GM23338 (cell line): ENCODE measurements at regions not wholly inside any gene's neighbourhood (a gene's known extent, or its start where the extent isn't known, plus 50 kb on each side); places are given as distances from the start of the nearest gene placed in this dataset.

ENCODE experiments used
- ATAC-seq: fragments of 200-7000 bp; cut with Tn5 transposase; 3 replicates; pipeline ENCODE4 v1.9.1; 2020
- DNase-seq: peaks from one replicate; pipeline ENCODE4 v3.0.0-alpha.2; 2015; ENCODE audit warnings: low spot score
- H2AFZ ChIP-seq: fragments of 200-600 bp; sonication (generic); 2 replicates; pipeline ENCODE4 v1.8.0; 2016; ENCODE audit warnings: antibody characterized with exemption, mild to moderate bottlenecking, moderate library complexity
- H3F3A ChIP-seq: fragments of 200-600 bp; sonication (generic); replicated peaks from 2 replicates; pipeline ENCODE4 v1.8.0; 2017; ENCODE audit warnings: antibody characterized with exemption, mixed run types, low read depth
- H3K27ac ChIP-seq: fragments of 200-600 bp; sonication (generic); 2 replicates; pipeline ENCODE4 v1.6.1; 2016; ENCODE audit warnings: low read depth
- H3K27me3 ChIP-seq: fragments of 200-600 bp; sonication (generic); 2 replicates; pipeline ENCODE4 v1.8.0; 2016; ENCODE audit warnings: mild to moderate bottlenecking, mixed run types, moderate library complexity; ENCODE audit not compliant: insufficient read depth
- H3K36me3 ChIP-seq: fragments of 200-600 bp; sonication (generic); 2 replicates; pipeline ENCODE4 v1.8.0; 2016; ENCODE audit warnings: mild to moderate bottlenecking; ENCODE audit not compliant: insufficient read depth
- H3K4me1 ChIP-seq: fragments of 200-600 bp; sonication (generic); 2 replicates; pipeline ENCODE4 v1.8.0; 2016; ENCODE audit warnings: mild to moderate bottlenecking, moderate library complexity; ENCODE audit not compliant: insufficient read depth
- H3K4me2 ChIP-seq: fragments of 200-600 bp; sonication (generic); 2 replicates; pipeline ENCODE4 v1.7.1; 2017; ENCODE audit warnings: mixed run types
- H3K4me3 ChIP-seq: fragments of 200-600 bp; sonication (generic); 2 replicates; pipeline ENCODE4 v1.6.1; 2016; ENCODE audit warnings: mixed run types
- H3K79me2 ChIP-seq: fragments of 200-600 bp; sonication (generic); replicated peaks from 2 replicates; pipeline ENCODE4 v1.8.0; 2017; ENCODE audit warnings: mild to moderate bottlenecking; ENCODE audit not compliant: insufficient read depth
- H3K9me2 ChIP-seq: fragments of 200-600 bp; sonication (generic); 2 replicates; pipeline ENCODE4 v1.8.0; 2017; ENCODE audit not compliant: insufficient read depth
- H4K20me1 ChIP-seq: fragments of 200-600 bp; sonication (generic); replicated peaks from 2 replicates; pipeline ENCODE4 v1.8.0; 2017; ENCODE audit warnings: mild to moderate bottlenecking; ENCODE audit not compliant: insufficient read depth
- H3K27ac Mint-ChIP-seq: 2 replicates; pipeline ENCODE4 v1.8.0; 2020; ENCODE audit warnings: inconsistent platforms, mild to moderate bottlenecking, moderate library complexity, mixed read lengths
- H3K27me3 Mint-ChIP-seq: 3 replicates; pipeline ENCODE4 v1.8.0; 2022; ENCODE audit warnings: low read depth, mild to moderate bottlenecking, moderate library complexity, mixed read lengths, inconsistent platforms; ENCODE audit not compliant: insufficient read depth, poor library complexity
- H3K36me3 Mint-ChIP-seq: 3 replicates; pipeline ENCODE4 v1.8.0; 2021; ENCODE audit warnings: low read depth, mild to moderate bottlenecking, inconsistent platforms, moderate library complexity, mixed read lengths
- H3K4me1 Mint-ChIP-seq: 3 replicates; pipeline ENCODE4 v1.8.0; 2020; ENCODE audit warnings: mild to moderate bottlenecking, inconsistent platforms, mixed read lengths
- H3K4me3 Mint-ChIP-seq: 3 replicates; pipeline ENCODE4 v1.8.0; 2021; ENCODE audit warnings: moderate library complexity, mild to moderate bottlenecking, inconsistent platforms, mixed read lengths
- H3K9me3 Mint-ChIP-seq: 3 replicates; pipeline ENCODE4 v1.8.0; 2020; ENCODE audit warnings: moderate library complexity, mild to moderate bottlenecking, inconsistent platforms, mixed read lengths
- EZH2 ChIP-seq: fragments of 200-600 bp; sonication (generic); IDR thresholded peaks from one replicate; pipeline ENCODE4 v1.8.0; 2017; ENCODE audit warnings: antibody characterized with exemption, mild to moderate bottlenecking, low read depth; ENCODE audit not compliant: unreplicated experiment
- EZH2phosphoT487 ChIP-seq: fragments of 200-600 bp; sonication (generic); IDR thresholded peaks from one replicate; pipeline ENCODE4 v1.8.1; 2018; ENCODE audit warnings: antibody characterized with exemption; ENCODE audit not compliant: unreplicated experiment
- JUNB ChIP-seq: IDR thresholded peaks from one replicate; pipeline ENCODE4 v1.6.1; 2016; ENCODE audit warnings: antibody characterized with exemption; ENCODE audit not compliant: unreplicated experiment
- NANOG ChIP-seq: IDR thresholded peaks from 2 replicates; pipeline ENCODE4 v1.6.1; 2016; ENCODE audit warnings: antibody characterized with exemption, borderline replicate concordance
- POLR2AphosphoS5 ChIP-seq: IDR thresholded peaks from 2 replicates; pipeline ENCODE4 v1.6.1; 2016; ENCODE audit warnings: antibody characterized with exemption, low read depth
- STAT1 ChIP-seq: IDR thresholded peaks from one replicate; pipeline ENCODE4 v1.6.1; 2016; ENCODE audit warnings: antibody characterized with exemption; ENCODE audit not compliant: unreplicated experiment
- ZNF114 ChIP-seq: fragments of 250-450 bp; sonication (Bioruptor Pico); IDR thresholded peaks from 2 replicates; pipeline ENCODE4 v1.5.0; 2020; ENCODE audit warnings: mild to moderate bottlenecking, moderate library complexity
- ZNF331 ChIP-seq: fragments of 250-450 bp; sonication (Bioruptor Pico); IDR thresholded peaks from 2 replicates; pipeline ENCODE4 v1.5.0; 2020; ENCODE audit warnings: low read depth, mild to moderate bottlenecking, moderate library complexity
- TF ChIP-seq, protein P1 (sequence below): IDR thresholded peaks from 2 replicates; pipeline ENCODE4 v1.6.1; 2016; ENCODE audit warnings: antibody characterized with exemption
- TF ChIP-seq, protein P2 (sequence below): IDR thresholded peaks from one replicate; pipeline ENCODE4 v1.6.1; 2018; ENCODE audit warnings: antibody characterized with exemption; ENCODE audit not compliant: unreplicated experiment

DNA sequence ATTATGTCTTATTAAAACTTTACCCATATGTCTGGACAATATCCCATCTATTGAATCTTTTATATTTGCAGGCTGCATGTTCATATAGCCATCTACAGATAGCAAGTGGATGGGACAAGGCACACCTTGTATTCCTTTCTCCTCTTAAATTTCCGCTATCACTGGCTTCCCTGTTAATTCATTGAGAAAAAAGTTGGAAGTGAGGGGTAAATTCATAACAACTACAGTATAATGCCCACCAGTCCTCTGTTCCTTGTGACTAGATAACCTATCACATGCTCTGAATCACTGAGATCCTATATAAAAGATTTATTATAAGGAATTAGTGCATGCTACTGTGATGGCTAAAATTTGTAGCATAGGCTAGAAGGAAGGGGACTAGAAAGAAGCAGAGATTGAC lies 1005.8 kb upstream of the ATXN8OS start (continued):
- TF ChIP-seq, protein P1, sequence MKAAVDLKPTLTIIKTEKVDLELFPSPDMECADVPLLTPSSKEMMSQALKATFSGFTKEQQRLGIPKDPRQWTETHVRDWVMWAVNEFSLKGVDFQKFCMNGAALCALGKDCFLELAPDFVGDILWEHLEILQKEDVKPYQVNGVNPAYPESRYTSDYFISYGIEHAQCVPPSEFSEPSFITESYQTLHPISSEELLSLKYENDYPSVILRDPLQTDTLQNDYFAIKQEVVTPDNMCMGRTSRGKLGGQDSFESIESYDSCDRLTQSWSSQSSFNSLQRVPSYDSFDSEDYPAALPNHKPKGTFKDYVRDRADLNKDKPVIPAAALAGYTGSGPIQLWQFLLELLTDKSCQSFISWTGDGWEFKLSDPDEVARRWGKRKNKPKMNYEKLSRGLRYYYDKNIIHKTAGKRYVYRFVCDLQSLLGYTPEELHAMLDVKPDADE = no peak
- TF ChIP-seq JUNB (no peak), POLR2AphosphoS5 (no peak), NANOG (no peak)
- TF ChIP-seq, protein P2, sequence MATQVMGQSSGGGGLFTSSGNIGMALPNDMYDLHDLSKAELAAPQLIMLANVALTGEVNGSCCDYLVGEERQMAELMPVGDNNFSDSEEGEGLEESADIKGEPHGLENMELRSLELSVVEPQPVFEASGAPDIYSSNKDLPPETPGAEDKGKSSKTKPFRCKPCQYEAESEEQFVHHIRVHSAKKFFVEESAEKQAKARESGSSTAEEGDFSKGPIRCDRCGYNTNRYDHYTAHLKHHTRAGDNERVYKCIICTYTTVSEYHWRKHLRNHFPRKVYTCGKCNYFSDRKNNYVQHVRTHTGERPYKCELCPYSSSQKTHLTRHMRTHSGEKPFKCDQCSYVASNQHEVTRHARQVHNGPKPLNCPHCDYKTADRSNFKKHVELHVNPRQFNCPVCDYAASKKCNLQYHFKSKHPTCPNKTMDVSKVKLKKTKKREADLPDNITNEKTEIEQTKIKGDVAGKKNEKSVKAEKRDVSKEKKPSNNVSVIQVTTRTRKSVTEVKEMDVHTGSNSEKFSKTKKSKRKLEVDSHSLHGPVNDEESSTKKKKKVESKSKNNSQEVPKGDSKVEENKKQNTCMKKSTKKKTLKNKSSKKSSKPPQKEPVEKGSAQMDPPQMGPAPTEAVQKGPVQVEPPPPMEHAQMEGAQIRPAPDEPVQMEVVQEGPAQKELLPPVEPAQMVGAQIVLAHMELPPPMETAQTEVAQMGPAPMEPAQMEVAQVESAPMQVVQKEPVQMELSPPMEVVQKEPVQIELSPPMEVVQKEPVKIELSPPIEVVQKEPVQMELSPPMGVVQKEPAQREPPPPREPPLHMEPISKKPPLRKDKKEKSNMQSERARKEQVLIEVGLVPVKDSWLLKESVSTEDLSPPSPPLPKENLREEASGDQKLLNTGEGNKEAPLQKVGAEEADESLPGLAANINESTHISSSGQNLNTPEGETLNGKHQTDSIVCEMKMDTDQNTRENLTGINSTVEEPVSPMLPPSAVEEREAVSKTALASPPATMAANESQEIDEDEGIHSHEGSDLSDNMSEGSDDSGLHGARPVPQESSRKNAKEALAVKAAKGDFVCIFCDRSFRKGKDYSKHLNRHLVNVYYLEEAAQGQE = no peak

GRCh38 chr13:69094485-69094884 lies 1013.1 kb upstream of the ATXN8OS start:
- no peaks in the 10 kb centered on the region for H3F3A ChIP-seq
- no peak overlapping the region for H2AFZ ChIP-seq
- no peak for DNase-seq
- H3K4me1 ChIP-seq = peaks cover 3% of the 10 kb centered on the region; the same call in 1 of the 2 replicates
- no peak for ATAC-seq
- H3K4me1 Mint-ChIP-seq = no peaks in the 10 kb centered on the region
- no peaks in the 10 kb centered on the region for H4K20me1 ChIP-seq
- H3K36me3 Mint-ChIP-seq = no peaks in the 10 kb centered on the region
- no peak overlapping the region for H3K27ac Mint-ChIP-seq
- no peaks in the 10 kb centered on the region for H3K9me3 Mint-ChIP-seq
- no peak overlapping the region for H3K27ac ChIP-seq
- H3K27me3 ChIP-seq = no peaks in the 10 kb centered on the region
- no peaks in the 10 kb centered on the region for H3K36me3 ChIP-seq
- no peaks in the 10 kb centered on the region for H3K79me2 ChIP-seq
- H3K27me3 Mint-ChIP-seq = no peaks in the 10 kb centered on the region
- H3K9me2 ChIP-seq = no peaks in the 10 kb centered on the region
- no peak overlapping the region for H3K4me3 Mint-ChIP-seq
- H3K4me3 ChIP-seq = no peak overlapping the region
- H3K4me2 ChIP-seq = no peak overlapping the region
- no peak for TF ChIP-seq ZNF114
- no peak for TF ChIP-seq STAT1
- TF ChIP-seq, protein P2 = no peak
- TF ChIP-seq, protein P1 = no peak
- TF ChIP-seq EZH2 = no peak
- TF ChIP-seq EZH2phosphoT487 = no peak
- TF ChIP-seq NANOG = no peak
- no peak for TF ChIP-seq POLR2AphosphoS5
- no peak for TF ChIP-seq JUNB
- TF ChIP-seq ZNF331 (CRISPR knock-in tag) = no peak
